HG02852 (cell line): ENCODE measurements at regions not wholly inside any gene's neighbourhood (a gene's known extent, or its start where the extent isn't known, plus 50 kb on each side); places are given as distances from the start of the nearest gene placed in this dataset.
"Not testable (repeated sequence)": the region's sequence is repeated elsewhere in the genome, so short reads cannot be mapped to it uniquely, and the experiment has no call there.

Source experiments
- ATAC-seq: cut with Tn5 transposase; IDR thresholded peaks from one replicate; pipeline ENCODE4 v1.9.1; 2021; ENCODE audit warnings: mild to moderate bottlenecking, moderate library complexity; ENCODE audit not compliant: unreplicated experiment

DNA sequence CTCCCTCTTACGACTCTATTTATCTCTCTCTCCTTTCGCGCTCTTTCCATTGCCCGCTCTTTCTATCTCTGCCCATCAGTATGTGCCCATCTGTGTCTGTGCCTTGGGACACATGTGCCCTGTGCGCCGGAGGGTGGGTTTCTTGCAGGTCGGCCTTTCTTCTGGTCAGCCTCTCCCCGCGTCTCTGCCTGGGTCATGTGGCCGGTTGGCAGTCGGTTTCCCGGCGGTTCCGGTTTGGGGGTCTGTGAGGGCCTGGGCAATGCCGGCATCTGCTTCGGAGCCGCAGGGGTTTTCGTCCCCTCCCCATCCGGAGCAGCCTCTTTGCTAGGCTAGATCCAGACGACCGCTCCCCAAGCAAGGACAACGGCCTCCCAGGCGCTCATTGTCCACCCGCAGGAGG, 1426.0 kb upstream of the PCDH10 start:
- ATAC-seq: not testable (repeated sequence)

DNA sequence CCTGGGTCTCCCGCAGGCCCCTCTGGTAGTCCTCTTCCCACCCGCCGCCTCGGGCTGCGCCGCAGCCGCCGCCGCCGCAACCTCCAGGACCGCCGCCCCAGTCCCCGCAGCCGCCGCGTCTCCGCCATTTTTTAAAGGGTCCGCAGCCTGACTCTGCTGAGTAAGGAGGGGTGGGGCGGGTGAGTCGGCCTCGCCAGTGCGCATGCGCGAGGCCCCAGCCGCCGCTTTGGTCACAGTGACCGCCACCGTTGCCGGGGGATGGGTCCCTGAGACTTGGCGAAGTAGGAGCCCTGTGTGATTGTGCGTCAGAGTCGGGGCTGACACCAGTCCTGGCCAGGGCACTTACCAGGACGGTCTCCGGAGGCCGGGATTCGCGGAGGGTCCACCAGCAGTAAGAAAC, 1424.2 kb upstream of the PCDH10 start:
- not testable (repeated sequence) for ATAC-seq

DNA sequence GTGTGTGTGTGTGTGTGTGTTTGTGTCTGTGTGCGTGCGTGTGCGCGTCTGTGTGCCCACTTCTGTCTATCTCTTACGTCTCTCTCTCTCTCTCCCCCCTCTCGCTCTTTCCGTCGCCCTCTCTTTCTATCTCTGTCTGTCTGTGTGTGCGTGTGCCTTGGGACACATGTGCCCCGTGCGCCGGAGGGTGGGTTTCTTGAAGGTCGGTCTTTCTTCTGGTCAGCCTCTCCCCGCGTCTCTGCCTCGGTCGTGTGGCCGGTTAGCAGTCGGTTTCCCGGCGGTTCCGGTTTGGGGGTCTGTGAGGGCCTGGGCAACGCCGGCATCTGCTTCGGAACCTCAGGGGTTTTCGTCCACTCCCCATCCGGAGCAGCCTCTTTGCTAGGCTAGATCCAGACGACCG, 1423.6 kb upstream of the PCDH10 start:
- not testable (repeated sequence) for ATAC-seq

DNA sequence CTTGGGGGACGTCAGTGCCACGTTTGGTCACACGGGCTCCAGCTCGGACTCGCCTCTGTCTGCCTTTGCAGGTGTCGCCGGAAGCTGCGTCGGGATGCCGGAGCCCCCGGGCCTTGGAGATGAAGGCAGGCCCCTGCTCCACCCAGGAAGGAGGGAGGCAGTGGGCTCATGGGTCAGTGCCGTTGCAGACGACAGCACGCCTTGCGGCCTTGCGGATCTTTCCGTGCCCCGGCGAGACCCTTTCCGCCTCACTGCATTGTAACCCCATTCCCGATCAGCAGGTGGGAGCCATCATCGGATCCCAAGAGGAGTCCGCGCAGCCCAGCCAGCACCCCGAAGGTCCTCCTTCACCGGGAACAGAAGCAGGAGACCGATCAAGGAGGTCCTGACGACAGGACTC, 1422.2 kb upstream of the PCDH10 start:
- ATAC-seq: not testable (repeated sequence)

DNA sequence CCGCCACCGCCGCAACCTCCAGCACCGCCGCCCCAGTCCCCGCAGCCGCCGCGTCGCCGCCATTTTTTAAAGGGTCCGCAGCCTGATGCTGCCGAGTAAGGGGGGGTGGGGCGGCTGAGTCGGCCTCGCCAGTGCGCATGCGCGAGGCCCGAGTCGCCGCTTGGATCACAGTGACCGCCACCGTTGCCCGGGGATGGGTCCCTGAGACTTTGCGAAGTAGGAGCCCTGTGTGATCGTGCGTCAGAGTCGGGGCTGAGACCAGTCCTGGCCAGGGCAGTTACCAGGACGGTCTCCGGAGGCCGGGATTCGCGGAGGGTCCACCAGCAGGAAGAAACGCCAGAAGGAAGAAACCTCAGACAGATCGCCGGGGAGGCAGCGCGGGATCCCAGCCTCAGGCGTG, 1421.7 kb upstream of the PCDH10 start:
- not testable (repeated sequence) for ATAC-seq

DNA sequence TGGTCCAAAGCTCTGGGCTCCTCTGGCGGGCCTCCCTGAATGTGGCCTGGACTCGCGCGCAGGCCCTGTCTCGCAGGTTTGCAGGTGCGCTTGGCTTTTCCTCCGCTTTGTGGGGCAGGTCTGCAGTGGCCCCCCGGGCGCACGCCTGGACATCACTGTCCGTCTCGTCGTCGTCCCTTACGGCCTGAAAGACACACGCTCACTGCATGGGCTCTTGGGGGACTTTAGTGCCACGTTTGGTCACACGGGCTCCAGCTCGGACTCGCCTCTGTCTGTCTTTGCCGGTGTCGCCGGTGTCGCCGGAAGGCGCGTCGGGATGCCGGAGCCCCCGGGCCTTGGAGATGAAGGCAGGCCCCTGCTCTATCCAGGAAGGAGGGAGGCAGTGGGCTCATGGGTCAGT, 1419.9 kb upstream of the PCDH10 start:
- ATAC-seq: not testable (repeated sequence)

DNA sequence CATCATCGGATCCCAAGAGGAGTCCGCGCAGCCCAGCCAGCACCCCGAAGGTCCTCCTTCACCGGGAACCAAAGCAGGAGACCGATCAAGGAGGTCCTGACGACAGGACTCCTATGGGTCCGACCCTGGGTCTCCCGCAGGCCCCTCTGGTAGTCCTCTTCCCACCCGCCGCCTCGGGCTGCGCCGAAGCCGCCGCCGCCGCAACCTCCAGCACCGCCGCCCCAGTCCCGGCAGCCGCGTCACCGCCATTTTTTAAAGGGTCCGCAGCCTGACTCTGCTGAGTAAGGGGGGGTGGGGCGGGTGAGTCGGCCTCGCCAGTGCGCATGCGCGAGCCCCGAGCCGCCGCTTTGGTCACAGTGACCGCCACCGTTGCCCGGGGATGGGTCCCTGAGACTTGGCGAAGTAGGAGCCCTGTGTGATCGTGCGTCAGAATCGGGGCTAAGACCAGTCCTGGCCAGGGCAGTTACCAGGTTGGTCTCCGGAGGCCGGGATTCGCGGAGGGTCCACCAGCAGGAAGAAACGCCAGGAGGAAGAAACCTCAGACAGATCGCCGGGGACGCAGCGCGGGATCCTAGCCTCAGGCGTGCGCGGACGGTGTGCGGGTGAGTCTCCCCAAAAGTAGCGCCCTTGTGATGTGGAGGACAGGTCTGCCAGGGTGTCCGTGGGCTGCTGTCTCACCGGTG, 1419.2 kb upstream of the PCDH10 start:
- not testable (repeated sequence) for ATAC-seq

DNA sequence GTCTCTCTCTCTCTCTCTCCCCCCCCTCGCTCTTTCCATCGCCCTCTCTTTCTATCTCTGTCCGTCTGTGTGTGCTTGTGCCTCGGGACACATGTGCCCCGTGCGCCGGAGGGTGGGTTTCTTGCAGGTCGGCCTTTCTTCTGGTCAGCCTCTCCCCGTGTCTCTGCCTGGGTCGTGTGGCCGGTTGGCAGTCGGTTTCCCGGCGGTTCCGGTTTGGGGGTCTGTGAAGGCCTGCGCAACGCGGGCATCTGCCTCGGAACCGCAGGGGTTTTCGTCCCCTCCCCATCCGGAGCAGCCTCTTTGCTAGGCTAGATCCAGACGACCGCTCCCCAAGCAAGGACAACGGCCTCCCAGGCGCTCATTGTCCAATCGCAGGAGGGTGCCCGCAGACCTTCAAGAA, 1418.5 kb upstream of the PCDH10 start:
- not testable (repeated sequence) for ATAC-seq

DNA sequence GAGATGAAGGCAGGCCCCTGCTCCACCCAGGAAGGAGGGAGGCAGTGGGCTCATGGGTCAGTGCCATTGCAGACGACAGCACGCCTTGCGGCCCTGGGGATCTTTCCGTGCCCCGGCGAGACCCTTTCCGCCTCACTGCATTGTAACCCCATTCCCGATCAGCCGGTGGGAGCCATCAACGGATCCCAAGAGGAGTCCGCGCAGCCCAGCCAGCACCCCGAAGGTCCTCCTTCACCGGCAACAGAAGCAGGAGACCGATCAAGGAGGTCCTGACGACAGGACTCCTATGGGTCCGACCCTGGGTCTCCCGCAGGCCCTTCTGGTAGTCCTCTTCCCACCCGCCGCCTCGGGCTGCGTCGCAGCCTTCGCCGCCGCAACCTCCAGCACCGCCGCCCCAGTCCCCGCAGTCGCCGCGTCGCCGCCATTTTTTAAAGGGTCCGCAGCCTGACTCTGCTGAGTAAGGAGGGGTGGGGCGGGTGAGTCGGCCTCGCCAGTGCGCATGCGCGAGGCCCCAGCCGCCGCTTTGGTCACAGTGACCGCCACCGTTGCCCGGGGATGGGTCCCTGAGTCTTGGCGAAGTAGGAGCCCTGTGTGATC, 1417.0 kb upstream of the PCDH10 start:
- ATAC-seq: not testable (repeated sequence)

DNA sequence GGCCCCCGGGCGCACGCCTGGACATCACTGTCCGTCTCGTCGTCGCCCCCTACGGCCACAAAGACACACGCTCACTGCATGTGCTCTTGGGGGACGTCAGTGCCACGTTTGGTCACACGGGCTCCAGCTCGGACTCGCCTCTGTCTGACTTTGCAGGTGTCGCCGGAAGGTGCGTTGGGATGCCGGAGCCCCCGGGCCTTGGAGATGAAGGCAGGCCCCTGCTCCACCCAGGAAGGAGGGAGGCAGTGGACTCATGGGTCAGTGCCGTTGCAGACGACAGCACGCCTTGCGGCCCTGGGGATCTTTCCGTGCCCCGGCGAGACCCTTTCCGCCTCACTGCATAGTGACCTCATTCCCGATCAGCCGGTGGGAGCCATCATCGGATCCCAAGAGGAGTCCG, 1414.8 kb upstream of the PCDH10 start:
- ATAC-seq: not testable (repeated sequence)

DNA sequence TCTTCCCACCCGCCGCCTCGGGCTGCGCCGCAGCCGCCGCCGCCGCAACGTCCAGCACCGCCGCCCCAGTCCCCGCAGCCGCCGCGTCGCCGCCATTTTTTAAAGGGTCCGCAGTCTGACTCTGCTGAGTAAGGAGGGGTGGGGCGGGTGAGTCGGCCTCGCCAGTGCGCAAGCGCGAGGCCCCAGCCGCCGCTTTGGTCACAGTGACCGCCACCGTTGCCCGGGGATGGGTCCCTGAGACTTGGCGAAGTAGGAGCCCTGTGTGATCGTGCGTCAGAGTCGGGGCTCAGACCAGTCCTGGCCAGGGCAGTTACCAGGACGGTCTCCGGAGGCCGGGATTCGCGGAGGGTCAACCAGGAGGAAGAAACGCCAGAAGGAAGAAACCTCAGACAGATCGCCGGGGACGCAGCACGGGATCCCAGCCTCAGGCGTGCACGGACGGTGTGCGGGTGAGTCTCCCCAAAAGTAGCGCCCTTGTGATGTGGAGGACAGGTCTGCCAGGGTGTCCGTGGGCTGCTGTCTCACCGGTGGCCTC, 1414.2 kb upstream of the PCDH10 start:
- ATAC-seq: not testable (repeated sequence)

DNA sequence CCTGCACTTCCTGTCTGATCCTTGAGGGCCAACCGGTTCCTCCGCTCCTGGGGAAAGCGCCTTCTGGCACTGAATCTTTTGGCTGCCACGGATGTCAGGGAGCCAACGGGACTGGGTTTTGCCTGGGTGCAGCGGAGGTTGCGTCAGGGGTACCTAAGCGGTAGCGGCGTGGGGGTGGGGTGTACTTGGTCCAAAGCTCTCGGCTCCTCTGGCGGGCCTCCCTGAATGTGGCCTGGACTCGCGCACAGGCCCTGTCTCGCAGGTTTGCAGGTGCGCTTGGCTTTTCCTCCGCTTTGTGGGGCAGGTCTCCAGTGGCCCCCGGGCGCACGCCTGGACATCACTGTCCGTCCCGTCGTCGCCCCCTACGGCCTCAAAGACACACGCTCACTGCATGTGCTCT, 1410.1 kb upstream of the PCDH10 start:
- not testable (repeated sequence) for ATAC-seq

DNA sequence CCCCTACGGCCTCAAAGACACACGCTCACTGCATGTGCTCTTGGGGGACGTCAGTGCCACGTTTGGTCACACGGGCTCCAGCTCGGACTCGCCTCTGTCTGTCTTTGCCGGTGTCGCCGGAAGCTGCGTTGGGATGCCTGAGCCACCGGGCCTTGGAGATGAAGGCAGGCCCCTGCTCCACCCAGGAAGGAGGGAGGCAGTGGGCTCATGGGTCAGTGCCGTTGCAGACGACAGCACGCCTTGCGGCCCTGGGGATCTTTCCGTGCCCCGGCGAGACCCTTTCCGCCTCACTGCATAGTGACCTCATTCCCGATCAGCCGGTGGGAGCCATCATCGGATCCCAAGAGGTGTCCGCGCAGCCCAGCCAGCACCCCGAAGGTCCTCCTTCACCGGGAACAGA, 1407.3 kb upstream of the PCDH10 start:
- ATAC-seq: not testable (repeated sequence)

DNA sequence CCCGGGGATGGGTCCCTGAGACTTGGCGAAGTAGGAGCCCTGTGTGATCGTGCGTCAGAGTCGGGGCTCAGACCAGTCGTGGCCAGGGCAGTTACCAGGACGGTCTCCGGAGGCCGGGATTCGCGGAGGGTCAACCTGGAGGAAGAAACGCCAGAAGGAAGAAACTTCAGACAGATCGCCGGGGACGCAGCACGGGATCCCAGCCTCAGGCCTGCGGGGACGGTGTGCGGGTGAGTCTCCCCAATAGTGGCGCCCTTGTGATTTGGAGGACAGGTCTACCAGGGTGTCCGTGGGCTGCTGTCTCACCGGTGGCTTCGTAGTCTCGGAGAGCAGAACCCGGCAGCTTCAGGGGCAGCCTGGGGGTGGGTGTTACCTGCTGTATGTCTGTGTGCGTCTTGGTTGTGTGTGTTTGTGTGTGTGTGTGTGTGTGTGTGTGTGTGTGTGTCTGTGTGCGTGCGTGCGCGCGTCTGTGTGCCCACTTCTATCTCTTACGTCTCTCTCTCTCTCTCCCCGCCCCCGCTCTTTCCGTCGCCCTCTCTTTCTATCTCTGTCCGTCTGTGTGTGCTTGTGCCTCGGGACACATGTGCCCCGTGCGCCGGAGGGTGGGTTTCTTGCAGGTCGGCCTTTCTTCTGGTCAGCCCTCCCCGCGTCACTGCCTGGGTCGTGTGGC, 1406.4 kb upstream of the PCDH10 start:
- ATAC-seq: not testable (repeated sequence)

DNA sequence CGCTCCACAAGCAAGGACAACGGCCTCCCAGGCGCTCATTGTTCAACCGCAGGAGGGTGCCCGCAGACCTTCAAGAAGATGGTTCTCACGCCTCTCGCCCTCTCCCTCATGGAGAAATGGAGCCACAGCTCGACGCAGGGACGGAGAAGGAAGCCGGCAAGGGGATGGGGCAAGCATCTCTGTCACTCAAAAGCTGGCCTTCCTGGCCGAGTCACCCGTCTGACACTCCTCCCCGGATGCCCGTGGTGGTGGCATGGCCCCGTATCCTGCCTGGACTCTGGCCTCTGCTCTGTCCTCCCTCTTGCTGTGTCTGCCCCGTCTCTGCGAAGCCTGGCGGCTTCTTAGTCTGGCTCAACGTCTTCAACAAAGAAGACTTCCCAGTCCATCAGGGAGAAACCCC, 1405.7 kb upstream of the PCDH10 start:
- not testable (repeated sequence) for ATAC-seq

DNA sequence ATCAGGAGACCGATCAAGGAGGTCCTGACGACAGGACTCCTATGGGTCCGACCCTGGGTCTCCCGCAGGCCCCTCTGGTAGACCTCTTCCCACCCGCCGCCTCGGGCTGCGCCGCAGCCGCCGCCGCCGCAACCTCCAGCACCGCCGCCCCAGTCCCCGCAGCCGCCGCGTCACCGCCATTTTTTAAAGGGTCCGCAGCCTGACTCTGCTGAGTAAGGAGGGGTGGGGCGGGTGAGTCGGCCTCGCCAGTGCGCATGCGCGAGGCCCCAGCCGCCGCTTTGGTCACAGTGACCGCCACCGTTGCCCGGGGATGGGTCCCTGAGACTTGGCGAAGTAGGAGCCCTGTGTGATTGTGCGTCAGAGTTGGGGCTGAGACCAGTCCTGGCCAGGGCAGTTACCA, 1401.9 kb upstream of the PCDH10 start:
- ATAC-seq: not testable (repeated sequence)

DNA sequence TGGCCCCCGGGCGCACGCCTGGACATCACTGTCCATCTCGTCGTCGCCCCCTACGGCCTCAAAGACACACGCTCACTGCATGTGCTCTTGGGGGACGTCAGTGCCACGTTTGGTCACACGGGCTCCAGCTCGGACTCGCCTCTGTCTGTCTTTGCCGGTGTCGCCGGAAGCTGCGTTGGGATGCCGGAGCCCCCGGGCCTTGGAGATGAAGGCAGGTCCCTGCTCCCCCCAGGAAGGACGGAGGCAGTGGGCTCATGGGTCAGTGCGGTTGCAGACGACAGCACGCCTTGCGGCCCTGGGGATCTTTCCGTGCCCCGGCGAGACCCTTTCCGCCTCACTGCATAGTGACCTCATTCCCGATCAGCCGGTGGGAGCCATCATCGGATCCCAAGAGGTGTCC, 1399.9 kb upstream of the PCDH10 start:
- ATAC-seq: not testable (repeated sequence)

DNA sequence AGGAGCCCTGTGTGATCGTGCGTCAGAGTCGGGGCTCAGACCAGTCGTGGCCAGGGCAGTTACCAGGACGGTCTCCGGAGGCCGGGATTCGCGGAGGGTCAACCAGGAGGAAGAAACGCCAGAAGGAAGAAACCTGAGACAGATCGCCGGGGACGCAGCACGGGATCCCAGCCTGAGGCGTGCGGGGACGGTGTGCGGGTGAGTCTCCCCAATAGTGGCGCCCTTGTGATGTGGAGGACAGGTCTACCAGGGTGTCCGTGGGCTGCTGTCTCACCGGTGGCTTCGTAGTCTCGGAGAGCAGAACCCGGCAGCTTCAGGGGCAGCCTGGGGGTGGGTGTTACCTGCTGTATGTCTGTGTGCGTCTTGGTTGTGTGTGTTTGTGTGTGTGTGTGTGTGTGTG, 1399.1 kb upstream of the PCDH10 start:
- ATAC-seq: not testable (repeated sequence)

DNA sequence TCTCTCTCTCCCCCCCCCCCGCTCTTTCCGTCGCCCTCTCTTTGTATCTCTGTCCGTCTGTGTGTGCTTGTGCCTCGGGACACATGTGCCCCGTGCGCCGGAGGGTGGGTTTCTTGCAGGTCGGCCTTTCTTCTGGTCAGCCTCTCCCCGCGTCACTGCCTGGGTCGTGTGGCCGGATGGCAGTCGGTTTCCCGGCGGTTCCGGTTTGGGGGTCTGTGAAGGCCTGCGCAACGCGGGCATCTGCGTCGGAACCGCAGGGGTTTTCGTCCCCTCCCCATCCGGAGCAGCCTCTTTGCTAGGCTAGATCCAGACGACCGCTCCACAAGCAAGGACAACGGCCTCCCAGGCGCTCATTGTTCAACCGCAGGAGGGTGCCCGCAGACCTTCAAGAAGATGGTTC, 1398.6 kb upstream of the PCDH10 start:
- not testable (repeated sequence) for ATAC-seq

DNA sequence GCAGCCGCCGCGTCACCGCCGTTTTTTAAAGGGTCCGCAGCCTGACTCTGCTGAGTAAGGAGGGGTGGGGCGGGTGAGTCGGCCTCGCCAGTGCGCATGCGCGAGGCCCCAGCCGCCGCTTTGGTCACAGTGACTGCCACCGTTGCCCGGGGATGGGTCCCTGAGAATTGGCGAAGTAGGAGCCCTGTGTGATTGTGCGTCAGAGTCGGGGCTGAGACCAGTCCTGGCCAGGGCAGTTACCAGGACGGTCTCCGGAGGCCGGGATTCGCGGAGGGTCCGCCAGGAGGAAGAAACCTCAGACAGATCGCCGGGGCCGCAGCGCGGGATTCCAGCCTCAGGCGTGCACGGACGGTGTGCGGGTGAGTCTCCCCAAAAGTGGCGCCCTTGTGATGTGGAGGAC, 1386.9 kb upstream of the PCDH10 start:
- ATAC-seq: not testable (repeated sequence)

DNA sequence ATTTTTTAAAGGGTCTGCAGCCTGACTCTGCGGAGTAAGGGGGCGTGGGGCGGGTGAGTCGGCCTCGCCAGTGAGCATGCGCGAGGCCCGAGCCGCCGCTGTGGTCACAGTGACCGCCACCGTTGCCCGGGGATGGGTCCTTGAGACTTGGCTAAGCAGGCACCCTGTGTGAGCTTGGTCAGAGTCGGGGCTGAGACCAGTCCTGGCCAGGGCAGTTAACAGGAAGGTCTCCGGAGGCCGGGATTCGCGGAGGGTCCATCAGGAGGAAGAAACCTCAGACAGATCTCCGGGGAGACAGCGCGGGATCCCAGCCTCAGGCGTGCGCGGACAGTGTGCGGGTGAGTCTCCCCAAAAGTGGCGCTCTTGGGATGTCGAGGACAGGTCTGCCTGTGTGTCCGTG, 1384.4 kb upstream of the PCDH10 start:
- ATAC-seq: no peak

DNA sequence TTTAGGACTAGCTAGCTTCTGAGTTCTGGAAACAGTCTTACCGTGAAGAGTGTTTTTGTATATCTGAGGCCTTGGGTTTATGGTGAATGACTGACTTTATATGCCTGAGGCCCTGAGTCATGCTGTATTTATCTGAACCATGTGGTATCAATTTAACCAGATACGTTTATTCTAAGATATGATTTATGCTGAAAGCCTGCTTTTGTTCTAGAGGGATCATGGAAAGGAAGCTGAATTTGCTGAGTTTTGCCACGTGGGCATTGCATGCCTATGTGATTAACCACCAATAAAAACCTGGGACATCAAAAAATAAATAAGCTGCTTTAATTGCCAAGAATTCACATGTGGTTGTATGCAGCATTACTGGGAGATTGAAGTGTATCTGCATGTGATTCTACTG, 1374.7 kb upstream of the PCDH10 start:
- not testable (repeated sequence) for ATAC-seq
